HG02840 (cell line): ENCODE measurements at regions not wholly inside any gene's neighbourhood (a gene's known extent, or its start where the extent isn't known, plus 50 kb on each side); places are given as distances from the start of the nearest gene placed in this dataset.

Experiments
- ATAC-seq: cut with Tn5 transposase; IDR thresholded peaks from one replicate; pipeline ENCODE4 v1.9.1; 2021; ENCODE audit warnings: mild to moderate bottlenecking, moderate library complexity, moderate number of reproducible peaks; ENCODE audit not compliant: unreplicated experiment, low FRiP score

- ATAC-seq: no peak
These were observed 275.5 kb upstream of the FMN2 start for GRCh38 chr1:239816081-239816782.

- ATAC-seq: no peak
These were observed 274.4 kb upstream of the FMN2 start for GRCh38 chr1:239817276-239817675.

- ATAC-seq: no peak
These were observed 273.9 kb upstream of the FMN2 start for GRCh38 chr1:239817801-239818200.

GRCh38 chr1:239819096-239819495 is 272.6 kb upstream of the FMN2 start:
- no peak for ATAC-seq

GRCh38 chr1:239819756-239820250 is 271.9 kb upstream of the FMN2 start:
- ATAC-seq: no peak

- ATAC-seq: no peak
These were observed 267.8 kb upstream of the FMN2 start for GRCh38 chr1:239823852-239824251.

GRCh38 chr1:239826211-239826610 is 265.5 kb upstream of the FMN2 start:
- ATAC-seq: no peak

GRCh38 chr1:239826736-239827135 is 264.9 kb upstream of the FMN2 start:
- ATAC-seq: no peak

GRCh38 chr1:239829535-239829934 is 262.1 kb upstream of the FMN2 start:
- no peak for ATAC-seq

GRCh38 chr1:239831577-239832355 is 259.9 kb upstream of the FMN2 start:
- no peak for ATAC-seq

GRCh38 chr1:239833723-239834122 is 258.0 kb upstream of the FMN2 start:
- ATAC-seq: no peak

GRCh38 chr1:239835946-239836440 is 255.7 kb upstream of the FMN2 start:
- ATAC-seq: no peak

GRCh38 chr1:239840336-239840735 is 251.3 kb upstream of the FMN2 start:
- ATAC-seq: no peak

- no peak for ATAC-seq
These were observed 250.9 kb upstream of the FMN2 start for GRCh38 chr1:239840790-239841189.

GRCh38 chr1:239841631-239842030 is 250.1 kb upstream of the FMN2 start:
- ATAC-seq: no peak

- no peak for ATAC-seq
These were observed 248.1 kb upstream of the FMN2 start for GRCh38 chr1:239843541-239843940.

- ATAC-seq: no peak
These were observed 246.8 kb upstream of the FMN2 start for GRCh38 chr1:239844833-239845232.

GRCh38 chr1:239854922-239855321 is 236.8 kb upstream of the FMN2 start:
- no peak for ATAC-seq

- ATAC-seq: no peak
These were observed 235.6 kb upstream of the FMN2 start for GRCh38 chr1:239856067-239856466.

- ATAC-seq: no peak
These were observed 234.8 kb upstream of the FMN2 start for GRCh38 chr1:239856924-239857323.

GRCh38 chr1:239858057-239858456 is 233.6 kb upstream of the FMN2 start:
- ATAC-seq: no peak

GRCh38 chr1:239858529-239858928 is 233.2 kb upstream of the FMN2 start:
- ATAC-seq: no peak
